GM10248 (cell line): ENCODE measurements at regions not wholly inside any gene's neighbourhood (a gene's known extent, or its start where the extent isn't known, plus 50 kb on each side); places are given as distances from the start of the nearest gene placed in this dataset.
"Not testable (repeated sequence)": the region's sequence is repeated elsewhere in the genome, so short reads cannot be mapped to it uniquely, and the experiment has no call there.

Experiments
- CTCF ChIA-PET: fragments of 300-600 bp; sonication (Branson Sonifier 250); formaldehyde crosslinking; extraction: SDS; loops from one replicate; lab custom pipeline; 2021; ENCODE audit warnings: antibody characterized with exemption; lab: Yijun Ruan, JAX
- POLR2A ChIA-PET: fragments of 350-650 bp; sonication (Branson Sonifier 250); formaldehyde crosslinking; extraction: SDS; loops from one replicate; lab custom pipeline; 2020; ENCODE audit warnings: antibody characterized with exemption; lab: Yijun Ruan, JAX
- DNase-seq: peaks from one replicate; pipeline ENCODE4 v3.0.0; 2012; ENCODE audit errors: extremely low spot score
- CTCF ChIP-seq: IDR thresholded peaks from 2 replicates; pipeline ENCODE4 v1.5.1; 2012; ENCODE audit warnings: mild to moderate bottlenecking, low read depth; ENCODE audit errors: extremely low read depth, missing control alignments, control extremely low read depth

DNA sequence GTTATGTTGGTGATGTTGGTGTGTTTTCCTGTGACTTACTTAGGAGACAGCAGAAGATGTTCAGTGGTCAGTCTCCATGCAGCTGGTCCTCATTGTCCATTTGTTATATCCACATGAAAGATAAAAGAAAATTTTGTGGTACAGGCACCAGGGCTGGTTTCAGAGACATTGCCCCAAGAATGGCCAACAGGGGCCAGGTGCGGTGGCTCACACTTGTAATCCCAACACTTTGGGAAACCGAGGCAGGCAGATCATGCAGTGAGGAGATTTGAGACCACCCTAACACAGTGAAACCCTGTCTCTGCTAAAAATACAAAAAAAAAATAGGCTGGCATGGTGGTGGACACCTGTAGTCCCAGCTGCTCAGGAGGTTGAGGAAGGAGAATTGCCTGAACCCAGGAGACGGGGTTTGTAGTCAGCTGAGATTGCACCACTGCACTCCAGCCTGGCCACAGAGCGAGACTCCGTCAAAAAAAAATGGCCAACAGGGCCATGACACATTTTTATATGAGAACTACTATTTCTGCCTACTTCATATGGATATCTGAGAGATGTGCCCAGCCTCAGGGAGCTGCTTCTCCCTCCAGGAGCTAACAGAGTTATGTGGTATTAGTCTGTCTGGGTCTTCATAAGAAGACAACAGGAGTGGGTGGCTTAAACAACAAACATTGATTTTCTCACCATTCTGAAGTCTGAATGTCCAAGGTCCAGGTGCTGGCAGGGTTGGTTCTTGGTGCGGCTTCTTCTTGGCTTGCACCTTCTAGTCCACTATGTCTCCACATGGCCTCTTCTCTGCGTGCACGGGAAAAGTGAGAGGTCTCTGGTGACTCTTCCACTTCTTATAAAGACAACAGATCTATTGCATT is 821.7 kb downstream of the TMEM121 start:
- ChIA-PET POLR2A (no interaction called here), CTCF (interaction anchor here (1.0 to 7.8 kb wide), 25 partner anchors 9 to 673 kb away, joined by 3 to 85 read pairs (median 5); no protein-coding TSS in a partner anchor)
- no peak for TF ChIP-seq CTCF
- DNase-seq = no peak

DNA sequence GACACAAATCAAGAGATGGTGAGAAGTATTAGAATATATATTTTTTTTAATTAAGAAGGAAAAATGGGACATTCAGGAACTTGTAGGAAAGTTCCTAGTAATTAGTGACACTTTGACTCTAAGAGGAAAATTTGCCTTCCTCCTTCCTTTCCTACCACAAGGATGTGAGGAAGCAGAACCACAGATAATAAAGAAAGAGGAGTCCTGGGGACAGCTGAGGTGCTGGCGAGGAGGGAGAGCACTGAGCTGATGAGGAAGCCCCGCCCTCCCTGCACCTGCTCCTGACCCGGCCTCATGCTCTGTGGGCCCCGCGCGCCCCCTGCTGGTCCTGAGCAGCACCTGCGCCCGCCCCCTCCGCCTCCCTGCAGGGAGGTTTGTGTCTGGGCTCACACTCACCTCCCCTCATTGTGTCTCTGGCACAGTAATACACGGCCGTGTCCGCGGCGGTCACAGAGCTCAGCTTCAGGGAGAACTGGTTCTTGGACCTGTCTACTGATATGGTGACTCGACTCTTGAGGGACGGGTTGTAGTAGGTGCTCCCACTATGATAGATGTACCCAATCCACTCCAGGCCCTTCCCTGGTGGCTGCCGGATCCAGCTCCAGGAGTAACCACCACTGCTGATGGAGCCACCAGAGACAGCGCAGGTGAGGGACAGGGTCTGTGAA is 822.6 kb downstream of the TMEM121 start:
- DNase-seq, POLR2A ChIA-PET: not testable (repeated sequence)
- CTCF ChIA-PET = interaction anchor here (0.7 to 7.8 kb wide), 20 partner anchors 8 to 674 kb away, joined by 3 to 85 read pairs (median 4); no protein-coding TSS in a partner anchor
- peak; percentile 98 for TF ChIP-seq CTCF

GRCh38 chr14:106349678-106350457 is 823.5 kb downstream of the TMEM121 start:
- POLR2A ChIA-PET, DNase-seq: not testable (repeated sequence)
- CTCF ChIA-PET = interaction anchor here (0.7 to 7.8 kb wide), 19 partner anchors 7 to 675 kb away, joined by 3 to 85 read pairs (median 4); no protein-coding TSS in a partner anchor

DNA sequence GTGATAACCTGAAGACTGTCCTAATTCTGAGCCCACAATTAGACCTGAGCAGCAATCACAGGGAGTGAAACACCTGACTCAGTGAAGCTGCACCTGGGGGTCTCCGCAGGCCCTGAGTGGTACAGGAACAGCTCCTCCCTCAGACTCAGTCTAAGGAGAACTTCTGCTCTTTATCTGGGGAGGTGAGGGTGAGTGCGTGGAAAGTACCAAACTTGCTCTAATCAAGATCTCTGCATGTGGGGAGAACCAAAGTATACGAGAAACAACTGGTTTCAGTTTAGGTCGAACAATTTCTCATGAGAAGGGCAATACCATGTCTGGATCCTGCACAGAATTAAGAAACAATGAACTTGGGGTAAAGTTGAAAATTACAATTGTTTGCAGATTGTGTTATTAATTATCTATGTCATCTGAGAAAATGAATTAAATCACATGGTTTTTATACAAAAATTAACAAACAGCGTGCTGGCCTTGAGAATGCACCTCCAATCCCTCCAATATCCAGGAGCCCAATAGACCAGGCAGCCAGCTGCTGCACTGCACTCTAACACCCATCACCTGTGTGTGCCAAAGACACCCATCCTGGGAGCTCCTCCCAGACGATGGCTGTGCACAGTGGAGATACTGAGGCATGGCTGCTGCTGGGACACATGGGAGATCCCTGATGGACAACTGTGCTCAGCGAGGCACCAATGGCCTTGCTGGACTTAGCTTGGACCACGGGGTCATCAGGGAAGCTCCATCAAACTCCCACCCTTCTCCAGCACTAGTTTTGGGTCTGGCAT is 828.8 kb downstream of the TMEM121 start:
- DNase-seq, POLR2A ChIA-PET: not testable (repeated sequence)
- CTCF ChIA-PET = interaction anchor here (1.2 to 6.5 kb wide), 7 partner anchors 7 to 63 kb away, joined by 4 to 47 read pairs (median 7); no protein-coding TSS in a partner anchor

DNA sequence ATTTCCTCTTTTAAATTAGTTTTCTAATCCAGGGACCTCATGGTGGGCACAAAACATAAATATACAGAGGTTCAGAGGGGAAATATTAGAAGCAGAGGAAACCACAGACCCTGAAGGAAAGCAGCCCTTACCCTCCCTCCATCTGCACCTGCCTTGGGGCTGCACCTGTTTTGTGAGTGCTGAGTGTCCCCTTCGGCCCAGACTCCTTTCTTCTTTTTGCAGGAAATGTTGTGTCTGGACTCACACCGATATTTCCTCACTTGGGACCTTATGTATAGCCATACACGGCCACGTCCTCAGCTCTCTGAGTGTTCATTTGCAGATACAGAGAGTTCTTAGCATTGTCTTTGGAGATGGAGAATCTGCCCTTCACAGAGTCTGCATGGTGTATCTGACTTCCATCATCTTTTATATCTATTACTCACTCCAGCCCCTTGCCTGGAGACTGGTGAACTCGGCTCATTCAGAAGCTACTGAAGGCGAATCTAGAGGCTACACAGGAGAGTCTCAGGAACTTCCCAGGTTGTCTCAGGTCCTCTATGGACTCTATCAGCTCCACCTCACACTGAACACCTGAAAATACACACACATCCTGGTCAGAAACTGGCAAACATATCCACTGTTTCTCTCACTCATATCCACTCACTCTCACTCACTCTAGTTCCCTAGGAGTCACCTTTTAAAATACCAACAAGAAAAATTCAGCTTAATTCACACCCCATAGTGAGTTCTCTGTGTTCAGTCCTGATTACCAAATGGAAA is 829.7 kb downstream of the TMEM121 start:
- POLR2A ChIA-PET, DNase-seq: not testable (repeated sequence)
- CTCF ChIA-PET = interaction anchor here (0.7 to 6.5 kb wide), 9 partner anchors 8 to 62 kb away, joined by 3 to 47 read pairs (median 7); no protein-coding TSS in a partner anchor

DNA sequence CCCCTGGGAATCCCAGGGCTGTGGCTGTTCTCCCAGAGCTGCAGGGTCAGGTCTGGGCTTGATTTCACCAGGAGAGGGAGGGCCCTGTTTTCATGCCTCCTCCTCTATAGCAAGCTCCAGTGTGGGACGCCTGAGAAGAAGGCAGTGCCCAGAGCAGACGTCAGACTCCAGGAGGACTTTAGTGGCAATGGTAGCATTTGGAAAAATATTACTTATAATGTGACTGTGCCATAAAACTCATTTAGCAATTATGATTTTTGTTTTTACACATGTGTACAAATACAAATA is 830.2 kb downstream of the TMEM121 start:
- POLR2A ChIA-PET = not testable (repeated sequence)
- CTCF ChIA-PET = interaction anchor here (0.7 to 6.5 kb wide), 5 partner anchors 8 to 61 kb away, joined by 3 to 47 read pairs (median 8); no protein-coding TSS in a partner anchor

DNA sequence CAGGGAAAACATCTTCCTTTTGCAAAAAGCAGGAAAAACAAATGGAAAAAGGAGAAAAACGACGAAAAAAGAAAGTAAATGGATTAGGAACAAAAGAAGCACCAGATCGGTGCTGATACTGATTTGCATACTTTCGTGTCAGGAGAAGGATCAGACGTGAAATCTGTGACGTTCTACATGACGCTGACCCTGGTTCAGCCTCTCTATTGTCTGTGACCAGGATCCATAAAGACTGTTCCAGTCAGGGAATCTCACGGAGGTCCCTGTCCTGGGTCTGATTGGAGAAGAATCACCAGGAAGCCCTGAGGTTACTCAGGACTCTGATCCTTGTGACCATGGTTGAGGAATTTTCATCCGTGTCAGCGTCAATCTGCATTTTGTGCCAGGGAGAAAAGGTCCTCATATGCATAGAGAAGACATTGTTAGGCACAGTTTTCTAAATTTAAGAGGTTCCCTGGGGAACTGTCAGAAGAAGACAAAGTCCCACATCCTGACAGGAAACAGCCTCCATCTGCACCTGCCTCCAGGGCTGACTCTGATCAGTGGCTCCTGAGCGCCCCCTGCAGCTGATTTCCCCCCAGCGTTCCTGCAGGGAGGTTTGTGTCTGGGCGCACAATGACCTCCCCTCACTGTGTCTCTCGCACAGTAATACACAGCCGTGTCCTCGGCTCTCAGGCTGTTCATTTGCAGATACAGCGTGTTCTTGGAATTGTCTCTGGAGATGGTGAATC is 832.9 kb downstream of the TMEM121 start:
- DNase-seq, POLR2A ChIA-PET: not testable (repeated sequence)
- CTCF ChIA-PET = interaction anchor here (1.3 to 6.5 kb wide), 3 partner anchors 12 to 59 kb away, joined by 3 to 47 read pairs (median 4); no protein-coding TSS in a partner anchor
- TF ChIP-seq CTCF = peak; percentile 50

More for the DNA sequence above, 830.2 kb downstream of the TMEM121 start:
- DNase-seq = not testable (repeated sequence)

- CTCF ChIA-PET = interaction anchor here (0.6 to 1.2 kb wide), 2 partner anchors 18 to 52 kb away, joined by 3 to 5 read pairs; no protein-coding TSS in a partner anchor
- POLR2A ChIA-PET, DNase-seq: not testable (repeated sequence)
Observed at GRCh38 chr14:106365371-106365770, 839.0 kb downstream of the TMEM121 start.

- CTCF ChIA-PET = interaction anchor here (0.6 kb wide), 1 partner anchor 18 kb away, joined by 3 read pairs; no protein-coding TSS in a partner anchor
- DNase-seq, POLR2A ChIA-PET: not testable (repeated sequence)
Observed at GRCh38 chr14:106365894-106366293, 839.5 kb downstream of the TMEM121 start.

DNA sequence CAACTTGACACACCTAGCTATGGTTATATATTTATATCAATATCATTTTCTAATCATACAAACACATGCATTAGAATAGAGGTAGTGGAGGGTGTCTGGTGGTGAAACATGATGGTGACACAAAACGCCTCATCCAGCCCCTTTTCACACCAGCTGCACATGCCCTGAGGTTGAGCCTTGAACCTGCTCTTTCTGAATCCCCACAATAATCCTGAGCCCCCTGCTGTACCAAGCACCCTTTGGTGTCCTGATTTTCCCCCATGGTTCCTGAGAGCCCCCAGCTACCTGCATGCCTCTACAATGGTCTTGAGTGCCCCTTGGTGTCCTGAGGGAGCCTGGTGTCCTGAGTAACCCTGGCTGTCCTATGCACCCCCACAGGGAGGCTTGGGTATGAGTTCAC is 840.6 kb downstream of the TMEM121 start:
- DNase-seq, CTCF ChIA-PET, POLR2A ChIA-PET: not testable (repeated sequence)

GRCh38 chr14:106369456-106369855 is 843.1 kb downstream of the TMEM121 start:
- DNase-seq, POLR2A ChIA-PET: not testable (repeated sequence)
- CTCF ChIA-PET = interaction anchor here (1.2 kb wide), 1 partner anchor 48 kb away, joined by 3 read pairs; no protein-coding TSS in a partner anchor
